ENCODE measurements at regions not wholly inside any gene's neighbourhood (a gene's known extent, or its start where the extent isn't known, plus 50 kb on each side); places are given as distances from the start of the nearest gene placed in this dataset.
"Not testable (repeated sequence)": the region's sequence is repeated elsewhere in the genome, so short reads cannot be mapped to it uniquely, and the experiment has no call there.

DNA sequence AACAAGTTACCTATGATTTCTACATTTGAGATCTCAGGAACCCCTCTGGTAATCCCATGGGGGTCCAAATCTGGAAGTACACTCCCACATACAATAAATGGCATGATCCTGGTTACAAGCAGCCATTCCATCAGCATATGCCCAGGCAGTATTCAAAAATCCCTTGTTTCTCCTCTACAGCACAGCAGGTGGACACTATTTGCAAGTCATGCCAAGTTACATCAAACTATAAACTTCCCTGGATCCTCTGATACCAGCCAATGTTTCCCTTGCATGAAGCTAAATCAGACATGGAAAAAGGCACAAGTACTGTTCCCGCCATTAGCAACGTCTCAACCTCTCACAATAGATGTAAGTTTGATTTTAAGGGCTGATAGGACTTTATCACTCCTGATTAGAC lies 134.5 kb upstream of the PRSS16 start:
- no peak for DNase-seq

DNA sequence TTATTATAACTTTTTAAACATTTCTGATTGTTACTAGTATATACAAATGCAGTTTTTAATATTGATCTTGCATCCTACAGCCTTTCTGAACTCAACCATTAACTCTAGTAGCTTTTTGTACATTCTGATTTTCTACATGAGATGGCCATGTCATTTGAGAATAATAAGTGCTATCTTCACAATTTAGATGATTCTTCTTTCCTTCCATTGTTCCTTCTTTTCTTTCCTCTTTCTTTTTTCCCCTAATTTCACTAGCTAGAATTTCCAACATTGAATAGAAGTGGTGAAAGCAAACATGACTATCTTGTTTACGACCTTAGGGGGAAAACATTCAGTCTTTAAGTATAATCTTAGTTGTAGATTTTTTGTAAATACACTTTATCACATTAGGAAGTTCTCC lies 128.2 kb upstream of the PRSS16 start:
- no peak for DNase-seq

DNA sequence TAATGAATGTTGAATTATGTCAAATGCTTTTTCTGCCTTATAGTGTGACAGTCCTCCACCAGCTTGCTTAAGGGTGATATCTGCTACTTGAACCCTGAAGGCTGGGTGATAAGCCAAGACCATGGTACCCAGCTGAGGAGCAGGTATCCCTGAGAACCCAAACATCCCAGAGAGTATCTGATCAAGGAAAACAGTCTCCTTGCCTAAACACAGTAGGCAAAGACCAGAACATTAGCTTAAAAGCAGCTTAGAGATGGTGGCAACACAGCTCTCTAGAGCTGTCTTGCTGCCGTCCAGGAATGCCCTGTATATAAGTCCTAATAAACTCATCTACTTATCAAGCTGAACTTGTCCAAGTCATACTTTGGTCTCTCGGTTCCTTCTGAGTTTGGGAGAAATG lies 127.7 kb upstream of the PRSS16 start:
- no peak for DNase-seq

DNA sequence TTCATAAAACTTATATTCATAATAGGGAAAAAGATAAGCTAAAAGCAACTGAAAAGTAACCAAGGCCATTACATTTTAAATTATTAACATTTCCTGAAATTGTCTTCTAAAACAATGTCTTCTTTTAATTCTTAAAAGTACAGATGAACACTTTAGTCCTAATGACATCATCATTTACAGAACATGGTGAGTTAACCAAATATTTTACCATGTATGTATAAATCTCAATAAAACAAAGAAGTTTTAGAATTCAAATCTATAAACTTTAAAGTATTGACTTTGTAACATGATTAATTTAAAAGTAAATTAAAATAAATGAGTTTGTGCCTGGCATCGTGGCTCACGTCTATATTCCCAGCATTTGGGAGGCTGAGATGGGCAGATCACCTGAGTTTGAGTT lies 125.9 kb upstream of the PRSS16 start:
- DNase-seq = no peak

DNA sequence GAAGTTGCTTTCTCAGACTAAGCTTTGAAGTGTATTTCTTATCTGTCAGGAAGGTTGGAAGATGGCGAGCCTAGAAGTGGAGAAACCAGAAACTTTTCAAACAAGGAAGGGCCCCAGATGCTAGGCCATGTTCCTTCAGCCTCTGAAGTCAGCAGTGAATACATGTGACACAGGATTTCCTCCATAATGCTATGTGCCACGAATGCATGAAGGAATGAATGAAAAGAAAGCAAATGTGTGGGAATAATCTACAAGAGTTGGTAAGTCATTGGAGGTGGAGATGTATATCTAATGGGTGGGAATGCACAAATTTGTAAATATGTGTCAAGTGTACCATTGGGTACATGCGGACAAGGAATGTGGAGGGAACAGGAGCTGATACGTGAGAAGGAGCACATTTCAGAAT lies 123.2 kb upstream of the PRSS16 start:
- DNase-seq = no peak

DNA sequence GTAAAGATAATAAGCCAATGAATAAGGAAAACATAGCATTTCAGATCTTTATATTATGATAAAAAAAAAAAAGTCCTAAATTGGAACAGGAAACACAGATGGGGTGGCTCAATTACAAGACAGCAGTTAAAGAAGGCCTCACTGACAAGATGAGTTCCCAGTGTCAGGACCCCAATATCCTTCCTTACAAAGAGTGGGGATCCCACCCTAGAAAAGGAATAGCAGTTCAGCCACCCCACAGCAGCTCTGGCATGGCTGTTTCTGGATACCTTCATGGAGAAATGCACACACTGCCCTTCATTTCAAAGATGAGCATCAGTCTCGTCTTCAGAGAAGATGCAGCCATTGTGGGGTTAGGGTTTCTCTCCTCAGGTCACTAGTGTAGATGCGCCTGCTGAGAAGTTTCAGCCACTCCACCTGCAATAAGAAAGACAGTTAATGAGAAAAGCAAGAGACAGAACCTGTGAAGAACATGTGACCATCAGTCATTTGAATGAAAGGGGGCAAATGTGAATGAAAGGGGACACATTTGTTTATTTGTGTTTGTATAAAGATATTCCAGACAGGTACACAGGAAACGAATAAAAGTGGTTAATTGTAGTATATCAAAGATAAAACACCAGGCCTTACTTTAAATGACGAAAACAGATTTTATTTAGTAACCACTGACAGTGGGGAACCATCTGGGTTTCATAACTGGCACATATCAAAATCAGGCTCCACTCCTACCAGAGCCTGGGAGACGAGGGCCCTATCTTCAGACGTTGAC lies 121.3 kb upstream of the PRSS16 start:
- no peak for DNase-seq

DNA sequence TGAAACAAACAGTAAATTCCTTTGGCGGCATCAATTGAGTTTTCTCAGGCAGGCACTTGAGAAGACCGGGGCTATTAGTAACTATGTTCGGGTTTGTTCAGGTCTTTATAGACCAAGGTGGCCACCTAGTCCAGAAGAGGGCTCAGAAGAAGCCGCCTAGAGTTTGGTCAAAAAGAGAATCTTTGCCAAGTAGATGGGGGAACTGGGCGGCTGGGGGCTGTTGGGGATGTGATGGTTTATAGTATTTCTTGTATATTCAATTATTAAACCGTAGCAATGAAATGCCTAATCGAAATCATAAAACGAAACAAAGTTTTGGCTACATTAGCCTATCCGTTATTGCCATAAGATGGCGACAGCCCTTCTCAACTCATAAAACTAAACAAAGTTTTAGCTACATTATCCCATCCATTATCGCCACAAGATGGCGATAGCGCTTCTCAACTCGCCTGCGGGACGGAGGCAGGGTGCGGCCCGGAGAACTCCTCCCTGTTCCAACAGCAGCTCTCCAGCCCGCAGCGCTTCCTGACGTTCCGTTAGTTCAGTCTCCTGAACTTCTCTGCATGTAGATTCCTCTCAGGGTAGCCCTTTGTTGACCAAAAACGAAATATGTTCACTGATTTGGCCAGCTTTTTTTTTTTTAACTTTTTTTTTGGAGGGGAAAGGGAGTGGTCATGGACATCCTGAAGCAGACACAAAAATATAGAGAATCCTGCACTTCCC lies 120.5 kb upstream of the PRSS16 start:
- DNase-seq = peak; percentile 90

DNA sequence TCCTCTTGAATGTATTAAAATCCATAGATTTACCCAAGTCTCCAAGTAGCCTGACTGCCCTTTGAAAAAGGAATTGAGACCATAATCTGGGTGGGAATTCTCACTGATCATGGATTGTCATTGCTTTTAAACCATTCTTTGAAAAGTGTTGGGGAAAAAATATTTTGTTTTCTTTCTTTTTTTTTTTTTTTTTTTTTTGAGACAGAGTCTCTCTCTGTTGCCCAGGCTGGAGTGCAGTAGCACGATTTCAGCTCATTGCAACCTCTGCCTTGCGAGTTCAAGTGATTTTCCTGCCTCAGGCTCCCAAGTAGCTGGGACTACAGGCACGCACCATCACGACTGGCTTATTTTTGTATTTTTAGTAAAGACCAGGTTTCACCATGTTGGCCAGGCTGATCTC lies 119.6 kb upstream of the PRSS16 start:
- DNase-seq = not testable (repeated sequence)

DNA sequence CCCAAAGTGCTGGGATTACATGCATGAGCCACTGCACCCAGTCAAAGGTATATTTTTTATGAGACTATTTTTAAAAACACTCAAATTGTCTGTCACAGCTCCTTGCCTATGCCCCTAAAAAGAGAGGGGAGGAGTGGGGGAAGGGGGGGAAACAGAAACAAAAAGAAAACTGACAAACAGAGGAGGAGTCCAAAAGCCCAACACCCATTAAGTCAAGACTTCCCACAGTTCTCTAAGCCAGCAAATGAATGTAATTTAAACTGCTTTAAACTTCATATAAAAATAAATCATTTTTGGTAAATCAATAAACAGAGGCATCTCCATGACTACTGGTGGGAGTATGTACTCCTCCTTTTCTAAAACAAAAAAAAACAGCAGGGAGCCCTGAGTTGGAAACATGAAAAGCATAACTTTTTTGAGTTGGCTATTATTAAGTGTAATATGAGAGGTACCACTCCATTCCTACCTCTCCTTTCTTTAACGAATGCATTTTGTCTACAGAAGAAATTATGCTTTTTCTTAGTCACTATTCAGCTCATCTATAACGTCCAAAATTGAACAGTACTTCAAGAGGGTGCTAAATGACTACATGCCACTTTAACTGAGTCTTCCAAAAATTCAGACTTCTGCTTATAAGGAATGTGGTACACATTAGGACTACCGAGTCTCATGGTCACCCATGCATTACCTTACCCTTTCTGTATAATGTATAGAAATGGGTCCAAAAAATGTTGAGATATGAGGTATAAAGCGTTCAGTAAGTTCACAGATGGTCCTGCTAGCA lies 119.0 kb upstream of the PRSS16 start:
- DNase-seq = no peak

DNA sequence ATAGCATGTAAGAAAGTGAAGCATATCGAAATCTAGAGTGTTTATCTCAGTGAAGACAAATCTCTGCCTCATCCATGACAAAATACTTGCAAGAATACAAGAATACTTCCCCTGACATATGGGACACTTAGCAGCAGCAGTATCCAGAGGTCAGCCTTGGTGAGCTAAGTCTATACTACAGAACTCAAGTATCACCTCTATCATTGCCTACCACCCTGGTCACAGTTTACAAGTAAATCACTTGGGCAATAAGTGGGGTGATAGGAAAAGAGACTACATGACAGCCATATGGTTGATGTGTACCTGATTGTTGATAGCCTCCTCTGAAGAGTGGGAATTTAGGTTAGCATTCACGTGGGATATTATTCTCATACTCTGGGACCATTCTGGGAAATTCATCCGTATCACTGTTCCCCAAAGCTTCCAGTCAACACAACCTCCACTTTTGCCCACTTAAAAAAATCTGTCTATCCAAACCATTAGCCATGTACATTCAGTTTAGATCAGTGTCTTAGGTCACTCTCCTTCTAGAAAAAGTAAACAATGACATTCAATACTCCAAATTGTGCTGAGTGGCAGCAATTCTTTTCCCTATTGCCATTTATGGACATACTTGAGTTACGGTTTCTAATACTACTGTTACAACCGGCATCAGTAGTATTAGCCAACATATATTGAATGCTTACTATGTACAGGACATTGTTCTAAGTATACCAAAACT lies 118.2 kb upstream of the PRSS16 start:
- no peak for DNase-seq

DNA sequence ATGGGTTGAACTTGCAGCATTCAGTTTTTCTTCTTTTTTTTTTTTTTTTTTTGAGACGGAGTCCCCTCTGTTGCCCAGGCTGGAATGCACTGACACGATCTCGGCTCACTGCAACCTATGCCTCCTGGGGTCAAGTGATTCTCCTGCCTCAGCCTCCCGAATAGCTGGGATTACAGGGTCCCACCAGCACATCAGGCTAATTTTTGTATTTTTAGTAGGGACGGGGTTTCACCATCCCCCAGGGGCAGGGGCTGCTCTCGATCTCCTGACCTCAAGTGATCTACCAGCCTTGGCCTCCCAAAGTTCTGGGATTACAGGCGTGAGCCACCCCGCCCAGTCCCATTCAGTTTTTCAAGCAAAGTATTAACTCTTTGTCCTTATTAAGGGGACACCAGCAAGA lies 117.6 kb upstream of the PRSS16 start:
- DNase-seq = no peak

DNA sequence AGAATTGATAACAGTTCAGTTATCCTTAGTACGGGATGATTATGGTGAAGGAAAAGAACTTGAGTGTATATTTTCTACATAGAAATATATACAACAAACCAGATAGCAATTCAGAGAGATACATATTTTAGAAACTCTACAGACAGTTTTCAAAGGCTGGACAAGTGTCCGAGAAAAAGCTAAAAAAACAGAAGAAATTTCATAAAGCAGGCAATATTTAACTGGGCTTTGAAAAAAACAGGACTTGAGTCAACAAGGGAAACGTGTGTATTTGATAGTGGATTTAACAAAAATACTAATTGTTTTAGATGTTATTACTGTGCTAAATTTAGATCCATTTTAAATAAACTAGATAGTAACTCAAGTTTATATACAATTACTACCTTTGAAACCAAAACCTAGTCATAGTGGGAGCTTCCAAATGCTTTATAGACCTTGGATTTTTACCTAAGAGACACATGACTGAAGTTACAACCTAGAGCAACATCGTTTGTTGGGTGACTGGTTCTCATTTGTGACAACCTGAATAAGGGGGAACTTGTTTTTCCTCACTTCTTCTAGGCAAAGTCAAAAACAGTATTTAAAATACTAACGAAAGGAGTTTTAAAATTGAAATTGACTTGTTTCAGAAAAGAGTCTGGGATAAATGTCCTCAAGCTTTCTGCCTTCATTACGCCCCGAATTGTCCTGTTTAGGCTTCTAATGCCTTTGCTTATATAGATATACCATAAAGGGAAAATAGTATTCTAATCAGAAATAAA lies 116.7 kb upstream of the PRSS16 start:
- peak; percentile 28 for DNase-seq

DNA sequence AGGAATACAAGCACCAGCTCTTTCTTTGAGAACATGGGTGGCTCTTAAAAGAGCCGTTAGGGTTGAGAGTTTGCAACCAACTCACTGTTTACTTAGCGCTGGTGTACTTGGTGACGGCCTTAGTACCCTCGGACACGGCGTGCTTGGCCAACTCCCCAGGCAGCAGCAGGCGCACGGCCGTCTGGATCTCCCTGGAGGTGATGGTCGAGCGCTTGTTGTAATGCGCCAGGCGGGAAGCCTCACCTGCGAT lies 115.3 kb upstream of the PRSS16 start:
- peak; percentile 90 for DNase-seq

DNA sequence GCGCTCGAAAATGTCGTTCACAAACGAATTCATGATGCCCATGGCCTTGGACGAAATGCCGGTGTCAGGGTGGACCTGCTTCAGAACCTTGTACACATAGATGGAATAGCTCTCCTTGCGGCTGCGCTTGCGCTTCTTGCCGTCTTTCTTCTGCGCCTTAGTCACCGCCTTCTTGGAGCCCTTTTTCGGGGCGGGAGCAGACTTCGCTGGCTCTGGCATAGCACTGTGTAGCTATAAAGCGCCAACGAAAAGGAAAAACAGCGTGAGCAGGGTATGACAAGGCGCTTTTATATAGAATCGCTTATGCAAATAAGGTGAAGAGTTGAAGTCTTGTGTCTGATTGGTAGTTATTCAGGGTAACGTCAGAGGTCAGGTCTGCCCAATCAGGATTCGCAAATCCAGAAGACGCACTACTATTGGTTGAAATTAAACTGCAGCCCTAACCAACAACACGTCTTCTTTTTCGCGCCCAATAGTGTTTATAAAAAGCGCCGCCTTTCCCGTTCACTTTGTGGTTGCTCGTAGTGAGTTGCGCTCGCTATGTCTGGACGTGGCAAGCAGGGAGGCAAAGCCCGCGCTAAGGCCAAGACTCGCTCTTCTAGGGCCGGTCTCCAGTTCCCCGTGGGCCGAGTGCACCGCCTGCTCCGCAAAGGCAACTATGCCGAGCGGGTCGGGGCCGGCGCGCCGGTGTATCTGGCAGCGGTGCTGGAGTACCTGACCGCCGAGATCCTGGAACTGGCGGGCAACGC lies 114.8 kb upstream of the PRSS16 start:
- peak; percentile 97 for DNase-seq

DNA sequence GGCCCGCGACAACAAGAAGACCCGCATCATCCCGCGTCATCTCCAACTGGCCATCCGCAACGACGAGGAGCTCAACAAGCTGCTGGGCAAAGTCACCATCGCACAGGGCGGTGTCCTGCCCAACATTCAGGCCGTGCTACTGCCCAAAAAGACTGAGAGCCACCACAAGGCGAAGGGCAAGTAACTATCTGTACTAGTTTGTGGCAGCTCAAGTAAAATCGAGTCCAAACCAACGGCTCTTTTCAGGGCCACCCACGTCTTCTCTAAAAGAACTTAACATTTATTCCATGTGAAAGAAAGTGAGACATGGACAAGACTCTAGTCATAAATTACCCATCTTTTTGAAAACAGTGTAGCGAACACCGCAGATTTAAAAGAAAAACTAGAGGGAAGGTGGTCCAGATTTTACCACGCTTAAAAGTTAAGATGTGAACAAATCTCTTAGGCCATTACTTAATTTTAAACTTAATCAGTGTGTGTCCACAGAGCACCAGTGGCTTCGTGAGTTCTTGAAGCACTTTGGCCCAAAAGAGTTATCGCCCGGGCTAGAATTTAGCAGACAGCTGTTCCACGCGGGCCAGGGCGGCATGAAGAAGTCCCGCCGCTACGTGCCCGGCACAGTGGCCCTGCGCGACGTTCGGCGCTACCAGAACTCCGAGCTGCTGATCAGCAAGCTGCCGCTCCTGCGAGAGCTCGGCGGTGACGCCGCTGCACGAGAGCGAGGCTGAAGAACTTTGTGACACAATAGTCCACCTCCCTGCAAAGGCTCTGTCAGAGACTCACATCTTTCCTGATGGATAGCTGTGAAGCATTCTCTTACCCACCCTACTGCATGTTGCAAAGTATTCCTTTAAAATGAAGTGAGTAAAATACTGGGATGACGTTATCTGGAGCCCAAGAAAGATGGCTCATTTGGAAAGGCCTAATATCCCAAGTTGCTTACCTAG lies 113.9 kb upstream of the PRSS16 start:
- DNase-seq = peak; percentile 81

DNA sequence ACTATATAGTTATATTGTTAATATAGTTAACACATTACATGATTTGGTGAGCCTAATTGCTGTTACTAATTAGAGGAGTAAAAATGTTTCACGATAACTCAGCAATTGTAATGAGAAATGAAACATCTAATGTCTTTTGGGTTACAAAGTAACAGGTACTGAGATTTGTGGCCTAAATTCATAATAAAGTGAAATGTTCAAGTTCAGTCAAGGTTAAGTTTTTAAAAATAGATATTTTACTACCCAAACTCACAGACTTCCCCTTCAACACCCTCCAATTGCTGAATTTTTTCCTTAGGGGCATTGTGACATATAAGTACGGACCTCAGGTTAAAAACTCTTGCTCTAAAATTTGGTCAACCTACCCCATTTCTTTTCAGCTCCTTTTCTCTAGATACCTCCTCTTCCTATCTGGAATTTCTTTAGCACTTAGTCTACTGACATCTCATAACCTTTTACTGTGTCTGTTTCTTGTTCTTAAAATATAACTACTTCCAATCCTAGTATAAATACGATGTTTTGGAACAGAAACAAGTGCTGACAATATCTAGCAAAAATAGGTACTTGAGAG lies 112.3 kb upstream of the PRSS16 start:
- DNase-seq = no peak

DNA sequence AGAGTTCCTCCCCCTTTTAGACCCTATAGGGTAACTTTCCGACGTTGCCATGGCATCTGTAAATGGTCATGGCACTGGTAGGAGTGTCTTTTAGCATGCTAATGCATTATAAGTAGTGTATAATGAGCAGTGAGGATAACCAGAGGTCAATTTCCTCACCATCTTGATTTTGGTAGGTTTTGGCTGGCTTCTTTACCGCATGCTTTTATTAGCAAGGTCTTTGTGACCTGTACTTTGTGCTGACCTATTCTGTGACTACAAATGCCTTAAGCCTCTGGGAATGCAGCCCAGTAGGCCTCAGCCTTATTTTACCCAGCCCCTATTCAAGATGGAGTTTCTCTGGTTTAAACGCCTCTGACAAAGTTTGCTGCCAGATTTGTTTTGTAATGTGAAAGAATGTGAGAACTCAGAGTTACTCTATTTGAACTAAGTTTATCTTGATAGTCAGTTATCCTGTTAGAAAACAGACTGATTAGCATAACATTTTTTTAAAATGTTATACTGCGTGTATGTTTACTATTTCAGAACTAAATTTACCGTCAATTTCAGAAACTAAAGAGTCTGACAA lies 111.3 kb upstream of the PRSS16 start:
- no peak for DNase-seq

DNA sequence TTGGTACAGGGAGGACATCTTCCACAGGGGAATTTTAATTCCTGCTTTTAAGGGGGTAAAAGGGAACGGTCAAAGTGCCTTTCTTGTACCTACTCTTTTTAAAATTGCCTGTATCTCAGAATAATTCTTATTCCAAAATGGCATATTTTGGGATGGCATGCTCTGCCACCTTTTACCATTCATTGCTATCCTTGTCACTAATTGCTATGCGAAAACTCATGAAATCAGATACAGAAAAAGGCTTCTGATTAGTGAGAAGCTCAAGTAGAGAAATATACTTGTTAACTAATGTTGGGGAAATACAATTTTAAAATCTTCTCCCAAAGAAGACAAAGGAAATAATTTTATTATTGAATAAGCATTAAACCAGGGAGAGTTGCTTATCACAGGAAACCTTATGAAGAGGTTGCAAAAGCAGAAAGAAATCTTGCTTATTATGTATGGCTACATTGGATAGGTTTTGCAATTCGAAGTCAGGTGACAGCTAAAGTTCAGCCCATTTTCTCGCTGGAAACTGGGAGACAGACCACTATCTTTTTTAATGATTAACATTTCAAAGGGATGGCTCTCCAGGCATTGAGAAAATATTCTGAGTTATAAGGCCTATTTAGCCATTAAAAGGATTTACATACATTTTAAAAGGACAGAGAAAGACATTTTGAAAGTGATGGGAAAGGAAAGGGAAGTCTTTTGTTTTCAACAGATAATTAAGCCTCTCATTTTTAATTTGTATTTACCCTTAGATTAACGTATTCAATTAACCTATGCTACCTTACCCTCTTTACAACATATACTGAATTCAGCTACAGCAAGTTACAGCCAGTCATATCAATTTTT lies 110.3 kb upstream of the PRSS16 start:
- no peak for DNase-seq

DNA sequence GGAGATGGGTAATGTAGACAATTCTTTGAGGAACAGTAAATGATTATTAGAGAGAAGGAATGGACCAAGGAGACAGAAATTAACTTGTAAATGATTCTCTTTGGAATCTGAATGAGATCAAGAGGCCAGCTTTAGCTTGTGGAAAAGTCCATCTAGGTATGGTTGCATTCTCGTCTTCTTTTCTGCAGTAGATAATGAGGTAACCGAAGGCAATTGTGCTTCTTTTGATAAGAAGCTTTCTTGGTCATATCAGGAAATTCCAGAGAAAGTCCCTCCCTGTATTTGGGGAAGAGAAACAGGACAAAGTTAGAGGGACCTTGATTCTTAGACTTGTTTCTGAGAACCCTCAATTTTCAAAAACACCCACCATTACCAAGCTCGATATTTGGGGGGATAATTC lies 109.1 kb upstream of the PRSS16 start:
- no peak for DNase-seq

Measured in NCI-H82 (cell line).